ENCODE measurements at regions not wholly inside any gene's neighbourhood (a gene's known extent, or its start where the extent isn't known, plus 50 kb on each side); places are given as distances from the start of the nearest gene placed in this dataset.

- TF ChIP-seq CTCF (IDR thresholded peaks at IDR 0.05) (no peak), POLR2A (IDR thresholded peaks at IDR 0.05) (no peak)
These were observed 110.3 kb upstream of the CNTN1 start for GRCh38 chr12:40581889-40582288.
